ENCODE measurements at regions not wholly inside any gene's neighbourhood (a gene's known extent, or its start where the extent isn't known, plus 50 kb on each side); places are given as distances from the start of the nearest gene placed in this dataset.

GRCh38 chr3:20325563-20325962 is 139.6 kb upstream of the SGO1 start:
- CTCF ChIA-PET, result interaction anchor here (0.7 kb wide), 1 partner anchor 387 kb away, joined by 5 read pairs; no protein-coding TSS in a partner anchor
- Histone ChIP-seq H3K9me3 (ENCODE audit: control insufficient read depth, insufficient read depth, low read length) (peaks cover 2% of the 10 kb centered on the region; the same call in 1 of the 2 replicates), H3K23ac (ENCODE audit: low read depth, low read length) (no peak overlapping the region), H2AFZ (replicated peaks; ENCODE audit: low read length, poor library complexity) (no peak overlapping the region), H3K4me3 (ENCODE audit: insufficient read depth, low read depth, low read length) (no peak overlapping the region), H4K20me1 (ENCODE audit: insufficient read depth, low read length) (no peaks in the 10 kb centered on the region), H3K4me1 (ENCODE audit: control insufficient read depth, insufficient read depth, low read length) (no peaks in the 10 kb centered on the region), H2AK5ac (ENCODE audit: low read depth, low read length) (no peak overlapping the region), H4K5ac (ENCODE audit: low read depth, low read length) (no peak overlapping the region), H3K18ac (ENCODE audit: low read depth, low read length) (no peak overlapping the region), H2AK9ac (replicated peaks; ENCODE audit: low read depth, low read length, poor library complexity) (no peak overlapping the region), H2BK120ac (ENCODE audit: low read depth, low read length) (no peak overlapping the region), H3K4me2 (ENCODE audit: low read depth, low read length) (no peak overlapping the region), H3K4ac (ENCODE audit: low read depth, low read length) (no peak overlapping the region), H3K56ac (ENCODE audit: extremely low read depth, insufficient read depth, low read length) (no peak overlapping the region), H4K8ac (ENCODE audit: low read depth in 2 of 2, low read length in 2 of 2) (no peak overlapping the region), H2BK5ac (ENCODE audit: low read depth, low read length, poor library complexity, severe bottlenecking) (no peak overlapping the region), H3K27me3 (ENCODE audit: control insufficient read depth, insufficient read depth, low read length) (no peaks in the 10 kb centered on the region), H3K27ac (ENCODE audit: insufficient read depth, low read length) (no peak overlapping the region), H4K91ac (ENCODE audit: insufficient read depth, low read depth, low read length) (no peak overlapping the region), H2BK20ac (ENCODE audit: low read depth, low read length) (no peak overlapping the region), H3K9ac (ENCODE audit: low read depth, low read length) (no peak overlapping the region), H3K9me1 (ENCODE audit: insufficient read depth, low read length) (no peaks in the 10 kb centered on the region), H3K36me3 (ENCODE audit: control insufficient read depth, insufficient read depth, low read length) (no peaks in the 10 kb centered on the region), H3K79me1 (ENCODE audit: low read depth in 1 of 2, low read length in 2 of 2) (no peaks in the 10 kb centered on the region), H3K14ac (replicated peaks; ENCODE audit: low read depth, low read length) (no peak overlapping the region), H2BK15ac (ENCODE audit: low read depth, low read length) (no peak overlapping the region)
- no CpG with 5 or more reads among the region's 1 CpG for whole genome bisulfite sequencing, 2 experiments (ENCODE audit: extremely low coverage in 2 of 2, insufficient read length in 1 of 2)
- intact Hi-C loops (cut with micrococcal nuclease), result no loop called here
- POLR2A ChIA-PET (ENCODE audit: unreplicated experiment), result no interaction called here
- TF ChIP-seq ELK1 (IDR thresholded peaks at IDR 0.05; ENCODE audit: borderline replicate concordance, low read depth, low read length), result no peak
- TF ChIP-seq BHLHE40 (IDR thresholded peaks at IDR 0.05; ENCODE audit: low read depth, low read length), result no peak
- TF ChIP-seq MAFK (IDR thresholded peaks at IDR 0.05; ENCODE audit: low read depth, low read length), result no peak
- TF ChIP-seq CTCF (conservative IDR thresholded peaks at IDR 0.05; ENCODE audit: low read depth, low read length), result no peak
- TF ChIP-seq SMC3 (IDR thresholded peaks at IDR 0.05; ENCODE audit: low read depth, low read length), result no peak
- no peak for TF ChIP-seq CEBPB (IDR thresholded peaks at IDR 0.05; ENCODE audit: low read depth, low read length)
- ATAC-seq (ENCODE audit: low read depth) (no peak), DNase-seq (no peak)
- BruUV-seq (replicated peaks), result no TSS peak
- in situ Hi-C loops (cut with MboI; ENCODE audit: low sequenced_read_pairs), result loop anchor here (25.0 kb wide), 3 partner anchors 1162 to 1787 kb away; no protein-coding TSS in a partner anchor
- dilution Hi-C loops (cut with HindIII; ENCODE audit: low sequenced_read_pairs, unreplicated experiment), result no loop called here
